Activated CD4-positive, alpha-beta T cell treated with anti-CD3 and anti-CD28 coated beads for 4 hours (primary cell): ENCODE measurements at regions not wholly inside any gene's neighbourhood (a gene's known extent, or its start where the extent isn't known, plus 50 kb on each side); places are given as distances from the start of the nearest gene placed in this dataset.
"Not testable (repeated sequence)": the region's sequence is repeated elsewhere in the genome, so short reads cannot be mapped to it uniquely, and the experiment has no call there.

Experiments used
- DNase-seq, 2 donors: peaks; one replicate each; pipeline ENCODE4 v3.0.0-alpha.2; 2020

DNA sequence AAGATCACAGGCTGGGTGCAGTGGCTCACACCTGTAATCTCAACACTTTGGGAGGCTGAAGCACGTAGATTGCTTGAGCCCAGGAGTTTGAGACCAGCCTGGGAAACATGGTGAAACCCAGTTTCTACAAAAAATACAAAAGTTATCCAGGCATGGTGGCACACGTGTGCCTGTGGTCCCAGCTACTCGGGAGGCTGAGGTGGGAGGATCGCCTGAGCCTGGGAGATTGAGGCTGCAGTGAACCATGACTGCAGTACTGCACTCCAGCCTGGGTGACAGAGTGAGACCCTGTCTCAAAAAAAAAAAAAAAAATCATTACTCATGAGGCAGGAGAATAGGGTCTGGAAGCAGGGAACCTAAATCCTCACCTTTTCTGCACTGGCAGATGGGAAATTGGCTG is 79.1 kb upstream of the CLDN5 start:
- not testable (repeated sequence) for DNase-seq

- DNase-seq: no peak
Observed at GRCh38 chr22:19603767-19604166, 79.6 kb upstream of the CLDN5 start.

GRCh38 chr22:19604711-19605268 is 80.6 kb upstream of the CLDN5 start:
- no peak for DNase-seq

- no peak for DNase-seq
Observed at GRCh38 chr22:19605508-19606331, 81.5 kb upstream of the CLDN5 start.

GRCh38 chr22:19606332-19607191 is 82.4 kb upstream of the CLDN5 start:
- DNase-seq: no peak

GRCh38 chr22:19607192-19608002 is 83.2 kb upstream of the CLDN5 start:
- peak; percentile 15 to 27 for DNase-seq

DNA sequence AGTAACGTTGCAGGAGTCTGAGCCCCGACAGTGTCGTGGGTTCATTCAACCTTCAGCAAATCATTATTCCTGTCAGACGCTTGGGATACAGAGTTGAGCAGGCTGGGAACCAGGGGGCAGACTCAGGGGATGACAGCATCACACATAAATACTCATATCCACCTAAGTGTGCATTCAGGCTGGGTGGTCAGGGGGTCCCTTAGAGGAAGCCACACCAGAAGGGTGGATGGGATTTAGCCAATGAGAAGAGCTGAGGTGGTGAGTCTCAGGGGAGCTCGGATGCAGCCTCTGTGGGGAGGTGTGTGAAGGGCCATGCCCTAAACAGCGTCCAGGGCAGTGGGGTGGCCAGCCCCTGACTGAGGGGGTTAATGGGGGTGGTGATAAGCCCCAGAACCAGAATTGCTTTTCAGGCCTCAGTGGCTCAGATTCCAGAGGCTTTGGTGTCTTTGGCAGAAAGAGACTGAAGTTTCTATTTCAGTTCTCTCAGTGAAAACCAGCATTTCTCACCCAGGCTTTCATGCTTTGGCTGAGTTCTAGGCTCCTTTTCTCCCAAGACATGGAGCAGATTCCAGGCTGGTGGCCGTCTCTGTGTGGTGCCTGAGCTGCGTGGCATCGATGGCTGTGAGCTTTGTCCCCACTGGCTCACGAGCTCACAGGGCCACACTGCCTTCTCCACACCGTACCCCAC is 83.9 kb upstream of the CLDN5 start:
- DNase-seq: no peak

GRCh38 chr22:19609753-19610152 is 85.5 kb upstream of the CLDN5 start:
- not testable (repeated sequence) for DNase-seq

GRCh38 chr22:19610518-19611253 is 86.5 kb upstream of the CLDN5 start:
- no peak for DNase-seq

DNA sequence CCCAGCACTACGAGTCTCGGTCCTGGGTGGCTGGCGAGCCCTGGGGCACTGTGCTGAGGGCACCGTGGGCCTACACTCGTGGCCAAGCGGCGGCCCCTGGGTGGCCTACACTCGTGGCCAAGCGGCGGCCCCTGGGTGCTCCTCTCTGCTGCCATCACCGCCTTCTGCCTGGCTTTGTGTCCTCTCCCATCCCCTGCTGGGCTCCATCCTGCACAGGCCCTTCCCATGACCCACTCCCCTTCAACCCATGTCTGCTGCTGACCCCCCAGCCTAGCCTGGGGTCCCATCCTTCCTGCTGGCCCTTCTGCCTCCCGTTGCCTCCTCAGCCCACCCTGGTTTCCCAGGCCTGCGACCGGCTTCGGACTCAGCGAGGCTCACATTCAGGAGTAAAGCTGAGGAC is 87.4 kb upstream of the CLDN5 start:
- DNase-seq: no peak

GRCh38 chr22:19612866-19613572 is 88.8 kb upstream of the CLDN5 start:
- DNase-seq: no peak

- no peak for DNase-seq
Observed at GRCh38 chr22:19614536-19614863, 90.3 kb upstream of the CLDN5 start.

DNA sequence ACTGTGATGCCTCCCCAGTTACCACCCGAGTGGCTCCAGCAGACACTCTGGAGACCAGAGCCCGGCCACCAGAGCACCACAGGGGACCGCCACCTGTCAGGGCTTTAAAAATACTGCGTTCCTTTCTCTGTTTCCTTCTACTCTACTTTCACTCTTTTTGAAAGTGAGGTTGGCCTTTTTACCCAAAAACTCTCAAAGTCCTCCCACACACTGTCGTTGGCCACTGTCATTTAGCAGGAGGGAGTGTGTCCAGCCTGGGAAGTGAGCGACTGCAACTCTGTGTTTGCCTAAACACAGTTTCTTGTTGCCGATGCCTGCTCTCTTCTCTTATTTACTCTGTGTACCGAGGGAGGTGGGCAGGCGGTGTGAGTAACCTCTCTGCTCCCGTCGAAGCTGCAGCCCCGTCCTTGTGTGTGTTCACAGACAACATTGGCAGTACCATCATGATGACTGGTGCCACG is 90.8 kb upstream of the CLDN5 start:
- no peak for DNase-seq

DNA sequence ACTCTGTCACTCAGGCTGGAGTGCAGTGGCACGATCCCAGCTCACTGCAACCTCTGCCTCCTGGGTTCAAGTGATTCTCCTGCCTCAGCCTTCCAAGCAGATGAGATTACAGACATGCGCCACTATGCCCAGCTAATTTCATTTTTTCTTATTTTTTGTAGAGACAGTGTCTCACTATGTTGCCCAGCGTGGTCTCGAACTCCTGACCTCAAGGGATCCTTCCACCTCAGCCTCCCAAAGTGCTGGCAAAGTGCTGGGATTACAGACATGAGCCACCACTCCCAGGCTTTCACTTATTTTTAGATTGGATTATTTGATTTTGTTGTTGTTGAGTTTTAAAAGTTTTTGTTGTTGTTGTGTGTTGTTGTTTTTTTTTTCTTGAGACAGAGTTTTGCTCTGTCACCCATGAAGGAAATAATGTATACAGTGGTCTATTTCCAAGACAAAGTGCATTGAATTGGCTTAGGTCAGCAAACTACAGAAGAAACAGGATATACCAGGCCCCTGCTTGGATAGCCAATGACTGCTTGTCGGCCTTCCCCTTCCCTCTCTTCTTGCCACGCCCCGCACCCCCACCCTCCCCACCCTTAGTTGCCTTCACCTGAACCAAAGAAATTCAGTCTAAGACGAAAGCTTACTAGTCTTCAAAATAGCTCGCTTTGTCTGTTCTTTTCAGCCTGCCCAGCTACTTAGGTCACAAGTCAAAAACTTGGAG is 91.8 kb upstream of the CLDN5 start:
- no peak for DNase-seq

- DNase-seq: no peak
Observed at GRCh38 chr22:19619144-19620009, 94.9 kb upstream of the SEPTIN5 start.

GRCh38 chr22:19620742-19621371 is 93.4 kb upstream of the SEPTIN5 start:
- DNase-seq: no peak

- no peak for DNase-seq
Observed at GRCh38 chr22:19621373-19622060, 92.8 kb upstream of the SEPTIN5 start.

- no peak for DNase-seq
Observed at GRCh38 chr22:19622061-19622441, 92.3 kb upstream of the SEPTIN5 start.
